Adrenal gland (tissue), 5 donors: ENCODE measurements at regions not wholly inside any gene's neighbourhood (a gene's known extent, or its start where the extent isn't known, plus 50 kb on each side); places are given as distances from the start of the nearest gene placed in this dataset.
"Not testable (repeated sequence)": the region's sequence is repeated elsewhere in the genome, so short reads cannot be mapped to it uniquely, and the experiment has no call there.

Source experiments
- CTCF ChIP-seq, 6 experiments: fragments of 450-650 bp in 4 of 6; fragments of 200-600 bp in 2 of 6; sonication (generic) in 1 of 6; IDR thresholded peaks; 1 replicate in 5 of 6; 2 replicates in 1 of 6; pipeline versions ENCODE4 v1.5.1 to v1.8.0; 2016 to 2021; ENCODE audit warnings: antibody characterized with exemption in 6 of 6, mild to moderate bottlenecking in 2 of 6, moderate library complexity in 1 of 6
- POLR2A ChIP-seq, 2 donors: fragments of 450-650 bp; IDR thresholded peaks; one replicate each; pipeline ENCODE4 v1.6.1; 2017; ENCODE audit warnings: antibody characterized with exemption in 2 of 2, mild to moderate bottlenecking in 2 of 2, moderate library complexity in 1 of 2
- donor health status: DM: no; HTN: no; CAD: no.

- TF ChIP-seq CTCF, POLR2A (IDR thresholded peaks at IDR 0.05): not testable (repeated sequence)
Observed at GRCh38 chr15:24324096-24324495, 351.5 kb upstream of the NPAP1 start.
